ENCODE measurements at regions not wholly inside any gene's neighbourhood (a gene's known extent, or its start where the extent isn't known, plus 50 kb on each side); places are given as distances from the start of the nearest gene placed in this dataset.

- TF ChIP-seq, protein P1, sequence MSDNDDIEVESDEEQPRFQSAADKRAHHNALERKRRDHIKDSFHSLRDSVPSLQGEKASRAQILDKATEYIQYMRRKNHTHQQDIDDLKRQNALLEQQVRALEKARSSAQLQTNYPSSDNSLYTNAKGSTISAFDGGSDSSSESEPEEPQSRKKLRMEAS (IDR thresholded peaks at IDR 0.05; ENCODE audit: insufficient read depth, insufficient read length) = no peak
- TF ChIP-seq POLR2AphosphoS5 (IDR thresholded peaks at IDR 0.05; ENCODE audit: insufficient read depth, low read depth, low read length) = no peak
- no peak for TF ChIP-seq CTCF (IDR thresholded peaks at IDR 0.05; ENCODE audit: extremely low read depth in 1 of 2, insufficient read depth in 1 of 2, low read depth in 1 of 2, low read length in 2 of 2)
- TF ChIP-seq MYC (IDR thresholded peaks at IDR 0.05; ENCODE audit: low read depth, low read length) = no peak
- TF ChIP-seq POLR2A (IDR thresholded peaks at IDR 0.05; ENCODE audit: low read depth, low read length) = no peak
Measured at GRCh38 chr12:28027328-28027727, 54.8 kb upstream of the PTHLH start.
